ENCODE measurements at regions not wholly inside any gene's neighbourhood (a gene's known extent, or its start where the extent isn't known, plus 50 kb on each side); places are given as distances from the start of the nearest gene placed in this dataset.

DNA sequence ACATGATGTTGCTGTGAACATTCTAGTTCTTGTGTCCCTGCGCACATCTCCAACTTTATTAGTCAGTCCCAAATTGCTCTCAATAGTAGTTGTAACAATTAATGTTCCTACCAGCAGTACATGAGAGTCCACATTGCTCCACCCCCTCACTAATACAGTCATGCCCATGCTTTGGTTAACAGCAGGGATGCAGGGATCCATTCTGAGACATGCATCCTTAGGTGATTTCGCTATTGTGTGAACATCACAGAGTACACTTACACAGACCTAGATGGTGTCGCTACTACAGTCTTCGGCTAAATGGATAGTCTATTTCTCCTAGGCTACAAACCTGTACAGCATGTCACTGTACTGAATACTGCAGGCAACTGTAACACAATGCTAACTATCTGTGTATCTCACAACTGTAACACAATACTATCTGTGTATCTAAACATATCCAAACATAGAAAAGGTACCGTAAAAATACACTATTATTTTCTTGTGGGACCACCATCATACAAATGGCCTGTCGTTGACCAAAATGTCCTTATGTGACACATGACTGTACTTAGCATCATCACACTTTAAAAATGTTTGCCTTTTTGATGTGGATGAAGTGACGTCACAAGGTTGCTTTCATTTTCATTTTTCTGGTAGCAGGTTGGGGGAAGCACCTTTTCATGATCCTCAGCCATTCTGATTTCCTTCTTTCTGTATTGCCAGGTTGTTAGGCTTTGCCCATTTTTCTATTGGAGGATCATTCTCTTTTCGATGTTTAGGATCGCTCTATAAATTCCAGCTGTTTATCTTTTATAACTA, 82.9 kb upstream of the RNF152 start:
- no peak overlapping the region for H3K4me3 ChIP-seq (ENCODE audit: low read depth, low read length)
- TF ChIP-seq, protein P1, sequence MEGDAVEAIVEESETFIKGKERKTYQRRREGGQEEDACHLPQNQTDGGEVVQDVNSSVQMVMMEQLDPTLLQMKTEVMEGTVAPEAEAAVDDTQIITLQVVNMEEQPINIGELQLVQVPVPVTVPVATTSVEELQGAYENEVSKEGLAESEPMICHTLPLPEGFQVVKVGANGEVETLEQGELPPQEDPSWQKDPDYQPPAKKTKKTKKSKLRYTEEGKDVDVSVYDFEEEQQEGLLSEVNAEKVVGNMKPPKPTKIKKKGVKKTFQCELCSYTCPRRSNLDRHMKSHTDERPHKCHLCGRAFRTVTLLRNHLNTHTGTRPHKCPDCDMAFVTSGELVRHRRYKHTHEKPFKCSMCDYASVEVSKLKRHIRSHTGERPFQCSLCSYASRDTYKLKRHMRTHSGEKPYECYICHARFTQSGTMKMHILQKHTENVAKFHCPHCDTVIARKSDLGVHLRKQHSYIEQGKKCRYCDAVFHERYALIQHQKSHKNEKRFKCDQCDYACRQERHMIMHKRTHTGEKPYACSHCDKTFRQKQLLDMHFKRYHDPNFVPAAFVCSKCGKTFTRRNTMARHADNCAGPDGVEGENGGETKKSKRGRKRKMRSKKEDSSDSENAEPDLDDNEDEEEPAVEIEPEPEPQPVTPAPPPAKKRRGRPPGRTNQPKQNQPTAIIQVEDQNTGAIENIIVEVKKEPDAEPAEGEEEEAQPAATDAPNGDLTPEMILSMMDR (IDR thresholded peaks at IDR 0.05; ENCODE audit: insufficient read depth, low read length) = no peak
- no peak for DNase-seq (ENCODE audit: low read depth)

DNA sequence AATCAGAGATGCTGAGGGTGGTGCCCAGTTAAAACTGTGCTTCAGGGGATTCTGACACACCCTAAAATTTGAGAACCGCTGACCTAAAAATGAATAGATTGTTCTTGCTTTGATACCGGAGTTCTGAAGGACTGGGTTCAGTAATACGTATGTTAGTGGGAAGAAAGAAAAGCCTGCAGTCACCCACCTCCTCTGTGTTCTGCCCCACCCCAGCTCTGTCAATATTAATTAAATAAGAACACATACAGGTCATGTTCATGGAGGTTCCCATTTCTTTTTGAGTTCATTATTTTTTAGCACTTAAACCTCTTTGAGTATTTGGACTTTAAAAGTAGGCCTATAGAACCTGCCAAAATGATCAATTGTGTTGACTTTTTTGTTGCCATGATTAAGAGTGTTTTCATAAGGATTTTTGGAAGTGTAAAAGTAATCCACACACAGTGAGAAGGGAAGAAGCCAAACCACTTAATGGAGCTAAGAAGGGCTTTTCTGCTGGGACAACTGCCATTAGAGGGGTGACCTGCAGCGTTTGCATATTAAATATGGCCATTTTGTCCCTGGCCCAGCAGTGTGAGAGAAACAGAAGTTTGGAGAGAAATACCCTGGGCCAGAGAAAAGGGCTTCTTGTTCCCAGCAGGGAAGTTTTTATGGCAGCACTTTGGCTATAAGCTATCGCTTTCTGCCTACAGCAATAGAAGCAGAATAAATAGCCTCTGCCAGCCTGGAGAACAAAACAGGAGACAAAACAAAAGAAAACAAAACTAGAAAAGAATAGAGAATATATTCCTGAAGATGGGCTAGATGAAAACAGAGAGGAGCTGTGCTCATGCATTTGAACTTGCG, 80.7 kb upstream of the RNF152 start:
- H3K4me3 ChIP-seq (ENCODE audit: low read depth, low read length) = no peak overlapping the region
- DNase-seq (ENCODE audit: low read depth) = no peak
- TF ChIP-seq, protein P1 (IDR thresholded peaks at IDR 0.05; ENCODE audit: insufficient read depth, low read length) = no peak

- no peak for DNase-seq (ENCODE audit: low read depth)
- TF ChIP-seq, protein P1 (IDR thresholded peaks at IDR 0.05; ENCODE audit: insufficient read depth, low read length) = no peak
- no peak overlapping the region for H3K4me3 ChIP-seq (ENCODE audit: low read depth, low read length)
Measured at GRCh38 chr18:61972389-61973264, 79.8 kb upstream of the RNF152 start.

DNA sequence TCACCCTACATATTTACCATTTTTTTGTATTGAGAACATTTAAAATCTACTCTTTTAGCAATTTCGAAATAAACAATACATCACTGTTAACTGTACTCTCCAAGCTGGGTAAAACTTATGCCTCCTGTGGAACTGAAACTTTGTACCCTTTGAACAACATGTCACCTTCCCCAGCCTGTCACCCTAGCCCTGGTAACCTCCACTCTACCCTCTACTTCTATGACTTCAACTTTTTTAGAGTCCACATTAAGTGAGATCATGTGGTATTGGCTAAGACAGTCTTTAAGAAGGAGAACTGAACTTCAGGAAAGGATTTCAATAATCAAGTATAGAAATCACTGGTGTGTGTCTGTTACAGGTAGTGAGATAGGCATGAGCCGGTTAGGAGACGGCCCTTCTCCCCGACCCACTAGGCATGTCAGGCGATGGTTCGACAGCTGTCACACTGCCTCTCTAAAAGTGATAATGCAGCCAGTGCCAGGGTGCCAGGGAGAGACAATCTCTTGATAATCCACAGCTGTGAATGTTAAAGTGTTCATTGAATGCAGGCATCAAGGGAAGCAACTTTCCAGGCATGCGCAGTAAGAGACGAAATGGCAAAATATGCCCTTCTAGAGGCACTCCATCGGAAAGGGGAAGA, 74.6 kb upstream of the RNF152 start:
- TF ChIP-seq, protein P1 (IDR thresholded peaks at IDR 0.05; ENCODE audit: insufficient read depth, low read length) = no peak
- H3K4me3 ChIP-seq (ENCODE audit: low read depth, low read length) = no peak overlapping the region
- no peak for DNase-seq (ENCODE audit: low read depth)

DNA sequence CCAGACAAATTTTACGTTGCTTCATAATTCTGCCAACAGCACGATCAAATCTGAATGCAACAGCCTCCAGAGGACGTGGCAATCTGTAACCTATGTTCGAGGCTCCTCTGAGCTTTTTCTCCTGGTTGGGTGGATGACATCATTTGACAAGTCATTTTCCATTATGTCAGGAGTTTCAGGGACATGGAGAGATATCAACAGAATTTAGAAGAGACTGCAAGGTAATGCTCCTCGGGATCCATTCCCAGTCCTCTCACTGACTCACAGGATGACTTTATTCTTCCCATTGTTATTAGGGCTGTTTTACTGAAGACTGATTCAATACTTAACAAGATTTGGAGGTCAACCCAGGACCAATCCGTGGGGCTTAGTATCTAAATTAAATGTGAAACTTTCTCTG, 72.5 kb upstream of the RNF152 start:
- TF ChIP-seq, protein P1 (IDR thresholded peaks at IDR 0.05; ENCODE audit: insufficient read depth, low read length) = no peak
- DNase-seq (ENCODE audit: low read depth) = peak; percentile 93

GRCh38 chr18:61964616-61965015, 71.8 kb upstream of the RNF152 start:
- TF ChIP-seq, protein P1 (IDR thresholded peaks at IDR 0.05; ENCODE audit: insufficient read depth, low read length) = no peak
- no peak for DNase-seq (ENCODE audit: low read depth)
- no peak overlapping the region for H3K4me3 ChIP-seq (ENCODE audit: low read depth, low read length)

More for the DNA sequence above, 72.5 kb upstream of the RNF152 start:
- H3K4me3 ChIP-seq (ENCODE audit: low read depth, low read length) = no peak overlapping the region
